GM12874 (cell line): ENCODE measurements at regions not wholly inside any gene's neighbourhood (a gene's known extent, or its start where the extent isn't known, plus 50 kb on each side); places are given as distances from the start of the nearest gene placed in this dataset.

Experiments
- CTCF ChIP-seq: IDR thresholded peaks from 2 replicates; pipeline ENCODE4 v1.5.1; 2011; ENCODE audit warnings: low read depth, mild to moderate bottlenecking, control low read depth, low read length, moderate library complexity; ENCODE audit not compliant: insufficient read depth

- TF ChIP-seq CTCF, result no peak
Measured at GRCh38 chr11:109885006-109885405, 208.2 kb upstream of the ZC3H12C start.

DNA sequence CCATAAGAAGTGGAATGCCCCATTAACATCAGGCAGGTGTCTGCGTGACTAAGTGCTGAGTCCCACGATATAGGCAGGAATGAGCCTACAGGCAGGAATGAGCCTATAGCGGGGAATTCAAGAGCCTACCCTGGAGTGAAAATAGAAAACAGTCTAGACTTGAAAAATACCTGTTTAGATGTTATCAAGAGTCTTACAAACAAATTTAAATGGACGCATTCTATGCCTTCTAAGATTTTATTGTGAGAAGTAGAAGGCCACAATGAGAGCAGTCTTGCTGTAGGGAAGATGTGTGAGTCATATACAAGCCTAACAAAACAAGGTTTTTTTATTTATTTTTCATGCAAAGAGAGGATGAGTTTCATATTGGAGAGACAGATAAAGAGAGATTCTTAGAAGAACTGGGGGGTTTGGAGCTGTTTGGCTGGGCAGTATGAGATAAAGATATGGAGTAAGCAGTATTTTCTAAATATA lies 200.8 kb upstream of the ZC3H12C start:
- TF ChIP-seq CTCF, result no peak

DNA sequence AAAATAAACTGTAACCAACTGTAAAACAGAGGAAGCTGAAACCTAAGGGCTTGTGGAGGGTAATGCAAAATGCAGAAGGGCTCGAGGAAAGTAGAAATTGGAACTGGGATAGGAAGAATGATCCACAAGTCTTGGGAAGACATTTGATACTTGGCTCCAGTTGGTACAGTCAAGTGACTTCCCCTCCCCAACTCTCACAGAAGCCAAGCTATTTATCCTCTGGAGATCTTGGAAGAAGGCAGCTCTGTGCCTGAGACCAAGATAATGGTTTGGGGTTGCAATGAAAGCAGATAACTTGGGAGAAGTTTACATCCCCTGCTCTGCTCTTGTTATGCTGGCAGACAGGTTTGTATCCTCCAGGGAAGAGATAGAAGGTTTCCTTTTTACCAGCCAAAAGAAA lies 198.9 kb upstream of the ZC3H12C start:
- TF ChIP-seq CTCF, result no peak

- TF ChIP-seq CTCF, result no peak
Measured at GRCh38 chr11:109898592-109898991, 194.6 kb upstream of the ZC3H12C start.

DNA sequence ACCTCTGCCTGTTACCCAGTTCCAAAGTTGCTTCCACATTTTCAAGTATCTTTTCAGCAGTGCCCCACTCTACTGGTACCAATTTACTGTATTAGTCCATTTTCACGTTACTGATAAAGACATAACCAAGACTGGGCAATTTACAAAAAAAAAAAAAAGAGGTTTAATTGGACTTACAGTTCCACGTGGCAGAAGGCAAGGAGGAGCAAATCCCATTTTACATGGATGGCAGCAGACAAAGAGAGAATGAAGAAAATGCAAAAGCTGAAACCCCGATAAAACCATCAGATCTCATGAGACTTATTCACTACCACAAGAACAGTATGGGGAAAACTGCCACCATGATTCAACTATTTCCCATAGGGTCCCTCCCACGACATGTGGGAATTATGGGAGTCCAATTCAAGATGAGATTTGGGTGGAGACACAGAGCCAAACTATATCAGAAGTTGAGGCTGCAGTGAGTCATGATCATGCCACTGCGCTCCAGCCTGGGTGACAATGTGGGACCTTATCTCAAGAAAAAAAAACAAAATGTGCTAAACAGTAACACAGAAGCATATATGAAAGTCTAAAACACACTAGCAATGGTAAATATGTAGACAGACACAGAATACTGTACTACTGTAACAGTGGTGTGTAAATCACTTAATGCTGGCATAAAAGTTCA lies 190.3 kb upstream of the ZC3H12C start:
- no peak for TF ChIP-seq CTCF

DNA sequence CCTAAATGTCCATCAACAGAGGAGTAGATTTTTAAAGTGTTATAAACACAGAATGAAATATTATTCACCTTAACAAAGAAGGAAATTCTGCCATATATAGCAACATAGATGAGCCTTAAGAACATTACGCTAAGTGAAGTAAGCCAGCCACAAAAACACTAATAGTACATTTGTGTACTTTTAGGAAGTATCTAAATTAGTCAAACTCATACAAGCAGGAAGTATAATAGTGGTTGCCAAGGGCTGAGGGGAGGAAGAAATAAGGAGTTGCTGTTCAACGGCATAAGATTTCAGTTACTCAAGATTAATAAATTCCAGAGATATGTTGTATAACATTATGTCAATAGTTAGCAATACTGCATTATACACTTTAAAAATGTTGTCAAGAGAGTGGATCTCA lies 181.7 kb upstream of the ZC3H12C start:
- no peak for TF ChIP-seq CTCF

GRCh38 chr11:109914038-109914437 lies 179.2 kb upstream of the ZC3H12C start:
- TF ChIP-seq CTCF, result no peak
